GM04504 (cell line): ENCODE measurements at regions not wholly inside any gene's neighbourhood (a gene's known extent, or its start where the extent isn't known, plus 50 kb on each side); places are given as distances from the start of the nearest gene placed in this dataset.

Experiments
- DNase-seq: peaks from one replicate; pipeline ENCODE4 v3.0.0-alpha.2; 2012; ENCODE audit warnings: low read depth

DNA sequence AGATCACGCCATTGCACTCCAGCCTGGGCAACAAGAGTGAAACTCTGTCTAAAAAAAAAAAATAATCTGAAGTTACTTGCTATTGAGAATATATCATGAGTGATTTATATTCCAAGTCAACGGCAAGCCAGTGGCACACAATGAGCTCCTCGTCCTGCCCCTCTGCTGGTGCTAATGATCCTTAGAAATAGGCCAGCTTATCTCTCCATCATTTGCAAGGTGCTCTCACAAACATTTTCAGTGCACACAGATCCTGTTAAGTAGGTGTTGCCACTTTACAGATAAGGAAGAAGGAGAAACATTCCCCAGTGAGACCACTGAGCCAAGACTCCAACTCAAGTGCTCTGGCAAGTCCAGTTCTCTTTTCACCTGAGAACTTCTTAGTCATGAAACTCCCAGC is 91.3 kb upstream of the GPR45 start:
- no peak for DNase-seq

DNA sequence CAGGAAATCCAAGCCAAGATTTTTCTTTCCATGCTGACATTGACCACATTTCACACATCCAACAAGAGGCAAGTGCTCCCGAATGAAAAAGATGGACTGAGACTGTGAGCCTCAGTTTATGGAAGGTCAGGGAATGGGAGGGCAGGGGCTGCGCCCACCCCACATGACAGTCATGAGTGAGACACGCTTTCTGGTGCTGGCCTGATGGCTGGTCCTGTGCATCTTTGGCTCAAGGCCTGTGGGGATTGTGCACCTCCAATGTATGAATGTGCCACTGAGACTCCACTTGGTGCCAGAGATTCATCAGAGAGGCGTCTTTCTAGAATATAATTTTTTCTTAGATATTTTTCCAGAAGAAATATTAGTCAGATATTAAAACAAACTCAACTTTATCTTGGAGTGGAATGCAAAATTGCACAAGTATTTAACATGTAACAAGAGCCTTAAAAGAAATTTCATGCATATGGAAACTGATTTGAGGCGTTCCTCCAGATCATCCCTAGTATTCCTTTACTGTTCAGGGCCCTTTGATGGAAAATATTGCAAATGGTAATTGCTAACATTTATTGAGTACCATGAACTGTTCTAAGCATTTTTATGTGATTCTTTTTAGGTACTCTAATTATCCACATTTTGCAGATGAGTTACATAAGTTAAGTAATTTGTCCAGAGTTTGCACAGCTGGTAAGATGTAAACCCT is 87.3 kb upstream of the GPR45 start:
- no peak for DNase-seq

DNA sequence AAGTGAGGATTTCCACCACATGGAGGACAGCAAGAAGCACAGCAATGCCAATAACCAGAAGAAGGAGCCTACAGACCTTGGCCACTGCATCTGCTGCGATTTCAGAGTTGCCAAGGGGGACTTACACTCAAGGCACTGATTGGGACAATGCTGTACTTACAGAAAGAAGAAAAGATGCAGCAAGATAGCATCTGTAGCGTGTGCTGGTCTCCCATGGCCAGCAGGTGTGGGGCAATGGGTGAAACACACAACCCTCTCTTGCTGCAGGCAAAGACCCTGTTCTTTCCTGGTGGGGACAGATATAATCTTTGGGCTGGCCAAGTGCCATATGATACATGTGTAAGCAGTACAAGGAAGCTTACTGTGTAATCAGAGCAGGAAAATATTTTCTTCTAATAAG is 85.4 kb upstream of the GPR45 start:
- DNase-seq, result no peak

DNA sequence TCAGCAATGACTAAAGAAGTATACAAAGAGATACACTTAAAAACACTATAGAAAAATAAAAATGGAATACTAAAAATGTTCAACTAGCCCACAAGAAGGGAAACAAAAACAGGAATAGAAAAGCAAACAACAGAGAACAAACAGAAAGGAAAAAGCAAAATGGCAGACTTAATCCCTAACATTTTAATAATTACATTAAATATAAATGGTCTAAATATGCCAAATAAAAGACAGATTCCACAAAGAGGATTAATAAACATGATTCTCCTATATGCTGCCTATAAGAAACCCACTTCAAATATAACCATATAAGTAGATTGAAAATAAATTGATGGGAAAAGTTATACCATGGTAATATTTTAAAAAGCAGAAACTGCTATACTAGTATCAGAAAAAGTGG is 83.5 kb upstream of the GPR45 start:
- no peak for DNase-seq

DNA sequence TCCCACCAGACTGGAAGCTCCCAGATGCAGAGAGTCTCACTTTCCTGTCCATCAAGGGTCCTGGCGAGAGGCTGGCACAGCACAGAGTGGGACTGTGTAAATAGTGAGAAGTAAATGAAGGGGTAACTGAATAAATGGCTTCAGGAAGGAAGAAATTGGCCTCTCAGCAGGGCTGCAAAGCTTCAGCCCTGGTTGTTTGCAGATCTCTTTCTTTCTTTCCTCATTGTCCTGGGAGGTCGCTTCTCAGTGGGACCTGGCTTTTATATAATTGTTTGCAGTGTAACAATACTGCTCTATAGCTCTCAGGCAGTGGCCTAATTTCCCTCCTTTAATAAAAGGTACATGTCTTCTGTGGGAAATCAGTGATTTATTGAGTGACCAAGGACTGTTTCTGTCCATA is 74.9 kb upstream of the GPR45 start:
- DNase-seq, result no peak

DNA sequence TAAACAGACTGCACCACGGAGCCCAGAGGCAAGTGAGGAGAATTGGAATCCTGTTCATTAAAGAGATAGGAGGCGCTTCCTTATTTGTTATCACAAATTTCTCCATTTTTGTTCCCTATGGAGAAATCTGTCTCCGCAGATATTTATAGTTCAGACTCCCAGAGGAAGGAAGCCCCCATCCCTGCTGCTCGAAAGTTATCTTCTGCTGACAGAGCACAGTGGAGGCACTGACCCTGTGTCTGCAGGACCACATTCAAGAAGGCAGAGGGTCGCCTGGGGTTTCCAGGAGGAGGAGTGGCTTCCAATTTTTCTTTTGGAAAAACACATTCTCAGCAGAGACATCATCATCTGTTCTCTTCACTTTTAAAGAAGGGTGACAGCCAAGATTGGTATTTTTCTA is 73.0 kb upstream of the GPR45 start:
- no peak for DNase-seq

DNA sequence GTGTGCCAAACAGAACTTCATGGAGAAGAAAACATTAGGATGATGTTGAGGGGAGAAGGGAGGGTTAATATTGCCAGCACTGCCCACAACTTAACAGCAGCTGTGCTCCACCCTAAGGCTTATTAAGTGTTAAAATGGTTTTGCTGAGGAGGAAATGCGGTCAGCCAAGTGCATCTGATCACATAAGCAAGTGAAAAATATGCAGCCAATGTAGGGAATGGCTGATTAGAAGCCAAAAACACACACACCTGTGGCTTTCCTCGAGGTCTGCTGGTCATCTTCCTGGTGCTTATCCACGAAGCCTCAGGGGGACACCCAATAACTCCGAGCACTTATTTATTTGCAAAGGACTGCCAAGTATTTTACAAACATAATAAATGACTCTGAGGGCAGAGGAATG is 66.3 kb upstream of the GPR45 start:
- DNase-seq, result no peak

DNA sequence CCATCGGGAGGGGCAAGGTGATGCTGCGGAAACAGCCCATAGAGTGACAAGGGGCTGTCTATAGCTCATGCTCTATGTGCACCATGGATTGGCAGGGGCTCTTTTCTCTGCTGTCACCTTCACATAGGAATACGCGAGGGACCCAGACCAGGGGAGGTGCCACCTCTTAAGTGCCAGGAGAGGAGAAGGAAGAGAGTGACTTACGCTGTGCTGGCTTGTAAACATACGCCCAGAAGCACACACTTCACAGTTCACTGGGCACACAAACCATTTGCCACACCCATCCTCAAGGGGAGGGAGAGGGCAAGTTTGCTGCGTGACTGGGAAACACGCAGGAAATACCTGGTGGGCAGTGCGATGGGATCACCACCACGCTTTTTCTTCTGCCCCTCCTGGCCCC is 65.1 kb upstream of the GPR45 start:
- DNase-seq, result no peak

DNA sequence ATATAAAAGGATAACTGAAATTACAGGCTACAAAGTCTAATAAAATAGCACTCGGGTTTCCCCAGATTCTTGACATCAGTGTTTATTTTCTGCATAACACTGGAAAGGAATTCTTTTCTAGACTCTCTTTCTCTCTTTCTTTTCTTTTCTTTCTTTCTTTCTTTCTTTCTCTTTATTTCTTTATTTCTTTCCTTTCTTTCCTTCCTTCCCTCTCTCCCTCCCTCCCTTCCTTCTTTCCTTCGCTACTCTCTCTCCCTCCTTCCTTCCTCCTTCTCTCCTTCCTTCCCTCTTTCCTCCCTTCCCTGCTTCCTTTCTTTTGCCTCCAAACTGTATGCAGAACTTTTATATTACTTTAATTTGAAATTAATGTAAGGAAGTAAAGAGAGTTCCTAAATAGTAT is 64.5 kb upstream of the GPR45 start:
- no peak for DNase-seq

DNA sequence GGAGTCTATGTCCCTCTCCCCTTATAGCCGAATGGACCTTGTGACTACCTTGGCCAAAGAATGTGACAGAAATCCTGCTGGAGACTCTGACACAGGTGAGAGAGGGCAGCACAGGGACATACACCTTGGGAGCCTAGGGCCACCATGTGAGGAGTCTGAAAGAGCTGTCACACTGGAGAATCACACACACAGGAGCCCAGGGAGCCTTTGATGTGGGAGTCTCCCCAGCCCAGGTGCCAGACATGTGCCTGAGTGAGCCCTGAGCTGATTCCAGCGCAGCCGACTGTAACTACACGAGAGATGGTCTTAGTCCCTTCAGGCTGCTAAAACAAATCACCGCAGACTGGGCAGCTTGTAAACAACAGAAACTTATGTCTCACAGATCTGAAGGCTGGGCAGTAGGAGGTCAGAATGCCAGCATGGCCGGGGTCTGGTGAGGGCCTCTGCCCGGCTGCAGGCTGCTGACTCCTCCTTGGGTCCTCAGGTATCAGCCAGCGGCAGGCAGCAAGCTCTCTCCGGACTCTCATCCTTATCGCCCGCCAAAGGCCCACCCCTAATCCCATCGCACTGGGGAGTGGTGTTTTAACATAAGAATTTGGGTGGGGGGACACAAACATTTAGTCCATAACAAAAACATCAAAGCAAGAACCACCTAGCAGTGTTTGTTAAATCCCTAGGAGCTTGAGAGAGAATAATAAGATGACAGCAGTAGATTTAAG is 63.8 kb upstream of the GPR45 start:
- no peak for DNase-seq

DNA sequence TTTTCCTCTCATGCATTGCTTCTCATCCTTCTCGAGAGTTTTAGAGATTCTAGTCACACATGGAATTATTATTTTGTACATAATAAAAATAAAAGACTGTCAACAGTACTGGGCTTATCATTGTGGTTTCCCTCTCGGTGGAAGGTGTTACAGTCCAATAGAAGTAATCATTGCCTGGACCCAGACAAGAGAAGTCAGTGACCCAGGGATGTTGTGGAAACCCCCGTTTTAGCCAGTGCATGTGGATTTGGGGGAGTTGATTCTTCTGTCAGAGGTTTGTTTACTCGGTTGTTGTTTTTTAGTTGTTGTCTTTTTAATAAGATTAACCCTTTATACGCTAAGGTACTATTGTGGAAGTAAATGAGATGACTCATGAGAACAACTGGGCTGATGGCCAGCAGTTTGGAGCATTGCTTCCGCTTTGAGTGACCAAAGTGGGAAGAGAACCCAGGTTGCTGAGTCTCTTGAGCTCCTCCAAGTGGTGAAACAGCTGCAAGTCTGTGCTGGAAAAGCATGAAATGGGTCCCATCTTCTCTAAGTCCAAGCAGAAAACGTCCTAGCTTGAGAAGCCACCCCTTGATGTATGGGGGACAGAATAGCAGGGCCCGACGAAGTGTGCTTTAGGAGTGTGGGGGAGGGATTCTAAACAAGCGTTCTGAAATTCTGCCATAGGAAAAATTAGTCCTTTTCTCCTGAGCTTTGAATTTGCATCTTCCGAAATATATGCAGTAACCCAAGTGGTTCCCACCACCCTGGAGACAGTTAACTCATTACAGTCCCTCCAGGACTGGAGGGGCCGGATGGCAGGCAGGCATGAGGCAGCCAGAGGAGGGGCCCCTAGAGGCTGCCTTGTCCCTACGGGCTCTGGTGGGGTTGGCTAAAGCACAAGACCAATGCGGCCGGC is 61.8 kb upstream of the GPR45 start:
- DNase-seq, result peak; percentile 33

DNA sequence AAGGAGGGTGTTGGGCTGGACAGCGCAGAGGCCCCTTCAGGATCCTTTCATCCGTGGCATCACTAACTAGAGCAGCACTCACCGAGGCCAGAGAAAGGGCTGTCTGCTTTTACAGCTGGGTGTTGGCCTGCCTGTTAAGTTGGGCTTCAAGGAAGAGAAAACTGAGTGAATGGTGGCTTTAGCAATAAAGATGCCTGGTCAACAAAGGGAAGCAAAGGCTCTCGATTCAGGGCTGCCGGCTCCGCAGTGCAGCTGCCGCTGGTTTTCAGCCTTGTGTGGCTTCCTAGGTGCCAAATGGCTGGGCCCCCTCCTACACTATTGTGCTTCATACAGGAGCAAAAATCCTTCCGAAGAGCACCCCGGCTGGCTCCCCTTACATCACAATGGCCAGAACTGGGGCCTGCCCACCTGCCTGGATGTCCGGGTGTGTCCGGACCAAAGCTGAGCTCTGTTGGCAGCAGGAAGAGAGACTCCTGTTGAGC is 61.0 kb upstream of the GPR45 start:
- no peak for DNase-seq

DNA sequence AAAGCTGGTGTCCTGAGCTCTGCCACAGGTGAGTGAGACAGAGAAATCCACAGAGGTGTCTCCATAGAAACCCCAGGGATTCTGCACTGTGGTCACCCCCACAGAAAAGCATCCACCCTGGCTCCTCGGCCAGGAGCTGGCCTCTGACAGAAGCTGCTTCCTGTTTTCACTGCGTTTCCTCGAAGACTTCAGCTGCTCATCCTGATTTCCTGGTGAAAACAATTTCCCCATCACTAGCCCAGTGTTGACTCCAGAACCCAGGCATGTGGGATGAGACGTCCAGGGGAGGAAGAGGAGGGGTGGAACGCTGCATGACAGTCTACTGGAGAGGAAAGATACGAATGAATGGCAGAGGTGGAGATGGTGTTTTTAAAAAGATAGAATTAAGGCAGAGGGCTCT is 60.3 kb upstream of the GPR45 start:
- DNase-seq, result no peak

DNA sequence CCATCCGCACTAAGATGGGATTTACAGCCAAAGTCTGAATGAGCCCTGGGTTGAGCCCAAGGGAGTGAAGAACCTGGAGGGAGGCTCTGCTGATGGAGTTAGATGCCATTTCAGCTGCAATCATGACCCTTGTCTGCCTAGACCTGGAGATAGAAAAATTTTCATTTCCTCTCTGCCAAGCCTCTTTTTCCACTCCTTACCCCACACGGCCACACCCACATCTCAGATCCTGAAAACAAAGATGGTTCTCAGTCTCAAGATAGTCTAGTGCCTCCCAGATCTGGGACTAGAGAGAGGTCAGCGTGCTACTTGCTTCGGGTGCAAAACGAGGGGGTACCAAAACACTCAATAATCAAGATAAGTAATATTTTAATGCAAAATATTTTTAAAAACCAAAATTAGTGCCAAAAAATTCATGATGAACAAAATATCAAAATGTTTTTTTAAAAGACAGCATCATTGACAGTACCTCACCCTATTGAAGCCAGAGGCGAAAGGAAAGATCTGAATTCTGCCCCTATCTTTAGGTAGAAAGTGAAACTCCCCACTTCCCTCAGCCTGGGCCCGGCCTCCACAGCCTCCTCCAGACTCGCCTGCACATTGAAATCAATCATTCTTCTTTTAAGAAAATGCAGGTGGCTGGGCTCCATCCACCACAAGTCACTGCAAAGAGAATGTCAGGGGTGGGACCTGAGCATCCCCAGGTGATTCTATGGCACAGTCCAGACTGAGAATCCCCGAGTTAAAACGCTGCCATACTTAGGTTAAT is 57.8 kb upstream of the GPR45 start:
- DNase-seq, result no peak

DNA sequence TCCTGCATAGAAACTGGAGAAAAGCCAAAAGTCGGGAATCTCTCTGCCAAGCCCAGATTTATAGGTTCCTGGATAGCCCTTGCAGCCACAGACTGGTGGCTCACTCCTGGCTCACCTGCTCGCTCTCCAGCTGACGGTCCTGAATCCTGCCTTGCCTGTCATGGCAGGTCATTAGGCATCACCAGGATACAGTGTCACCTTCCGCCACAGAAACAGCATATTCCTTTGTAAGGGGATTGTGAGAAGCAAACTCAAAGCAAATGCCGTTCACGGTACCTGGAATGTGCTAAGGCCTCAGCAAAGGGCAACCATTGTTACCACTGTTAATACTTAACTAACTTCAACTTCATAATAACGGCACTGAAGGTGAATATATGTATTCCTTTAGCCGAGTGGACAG is 57.1 kb upstream of the GPR45 start:
- no peak for DNase-seq

DNA sequence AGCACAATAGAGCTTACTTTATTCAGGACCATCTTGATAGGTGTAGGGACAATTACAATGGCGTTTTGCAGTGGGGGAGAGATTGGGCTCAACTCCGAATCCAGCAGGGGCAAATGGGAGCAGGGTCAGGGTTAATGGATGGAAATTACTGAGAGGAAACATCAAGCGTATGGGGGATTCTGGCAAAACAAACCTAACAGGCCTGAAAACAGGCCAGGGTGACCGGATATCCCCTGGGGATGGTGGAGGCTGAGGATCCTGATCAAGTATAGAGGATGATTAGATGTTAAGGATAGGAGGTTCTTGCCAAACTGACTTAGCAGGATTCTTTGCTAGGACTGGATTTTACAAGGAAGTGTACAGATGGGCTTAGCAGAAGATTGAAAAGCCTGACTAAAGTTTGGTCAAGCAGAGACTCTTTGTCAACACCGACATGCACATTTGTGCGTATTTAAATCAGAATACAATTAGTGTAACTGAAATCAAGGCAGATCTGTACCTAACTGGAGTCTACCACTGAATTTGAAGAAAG is 54.5 kb upstream of the GPR45 start:
- DNase-seq, result no peak

DNA sequence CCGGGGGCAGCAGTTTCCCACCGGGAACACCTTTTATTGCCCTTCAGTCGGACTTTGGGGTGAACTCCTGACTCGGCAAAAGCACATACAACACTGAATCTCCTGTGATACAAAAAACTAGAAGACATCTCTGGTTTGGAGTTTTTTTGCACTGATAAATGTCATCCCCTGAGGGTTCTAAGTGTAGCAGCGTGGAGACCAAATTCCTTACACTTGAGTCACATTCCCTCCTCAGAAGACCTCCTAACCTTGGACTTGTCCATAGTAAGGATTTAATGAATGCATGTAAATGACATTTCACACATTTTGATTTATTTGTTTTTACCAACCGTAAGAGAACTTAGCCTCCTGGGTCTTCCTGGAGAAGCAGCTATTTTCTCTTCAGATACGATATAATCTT is 54.0 kb upstream of the GPR45 start:
- no peak for DNase-seq

DNA sequence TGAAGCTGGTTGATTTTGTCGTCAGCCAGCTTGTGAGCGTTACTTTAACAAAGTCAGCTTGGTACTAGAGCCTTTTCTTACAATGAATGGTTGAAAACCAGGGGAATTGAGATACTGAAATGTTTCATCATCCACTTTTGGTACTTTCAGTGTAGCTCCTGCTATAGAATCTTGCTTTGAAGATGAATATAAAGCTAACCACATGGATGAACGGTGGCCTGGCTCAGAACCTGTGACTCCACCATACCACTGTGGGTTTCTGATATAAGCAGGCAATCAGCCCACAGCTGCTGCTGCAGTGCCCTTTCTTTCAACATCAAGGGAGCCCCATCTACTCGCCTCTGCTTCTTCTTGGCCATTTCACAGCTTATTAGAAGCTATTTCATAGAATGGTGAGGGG is 53.2 kb upstream of the GPR45 start:
- no peak for DNase-seq
